Gastroesophageal sphincter (tissue), 3 donors: ENCODE measurements at regions not wholly inside any gene's neighbourhood (a gene's known extent, or its start where the extent isn't known, plus 50 kb on each side); places are given as distances from the start of the nearest gene placed in this dataset.

Experiments used
- CTCF ChIP-seq, 4 experiments: fragments of 200-600 bp in 2 of 4; fragments of 450-650 bp in 2 of 4; sonication (generic) in 1 of 4; IDR thresholded peaks; one replicate each; pipeline ENCODE4 v1.5.1; 2017 to 2019; ENCODE audit warnings: antibody characterized with exemption in 4 of 4, mild to moderate bottlenecking in 2 of 4, moderate library complexity in 2 of 4
- EP300 ChIP-seq: sonication (generic); formaldehyde crosslinking; IDR thresholded peaks from one replicate; pipeline ENCODE4 v1.6.1; 2017; ENCODE audit warnings: antibody characterized with exemption, mild to moderate bottlenecking
- POLR2A ChIP-seq, 2 donors: fragments of 450-650 bp; IDR thresholded peaks; one replicate each; pipeline ENCODE4 v1.6.1; 2017; ENCODE audit warnings: antibody characterized with exemption in 2 of 2, mild to moderate bottlenecking in 2 of 2, moderate library complexity in 1 of 2
- POLR2AphosphoS5 ChIP-seq: sonication (generic); formaldehyde crosslinking; IDR thresholded peaks from one replicate; pipeline ENCODE4 v1.6.1; 2017; ENCODE audit warnings: antibody characterized with exemption

GRCh38 chr12:87021400-87021799 lies 765.2 kb upstream of the MGAT4C start:
- no peak for TF ChIP-seq POLR2AphosphoS5
- no peak for TF ChIP-seq POLR2A (IDR thresholded peaks at IDR 0.05)
- TF ChIP-seq CTCF (IDR thresholded peaks at IDR 0.05) = no peak
- TF ChIP-seq EP300 = no peak
